Right ventricle myocardium superior (tissue), 1 donor: ENCODE measurements at regions not wholly inside any gene's neighbourhood (a gene's known extent, or its start where the extent isn't known, plus 50 kb on each side); places are given as distances from the start of the nearest gene placed in this dataset.
"Not testable (repeated sequence)": the region's sequence is repeated elsewhere in the genome, so short reads cannot be mapped to it uniquely, and the experiment has no call there.

Experiments
- ATAC-seq: fragments of 200-7000 bp; cut with Tn5 transposase; one replicate; pipeline ENCODE4 v1.9.1; 2020; ENCODE audit warnings: mild to moderate bottlenecking; ENCODE audit not compliant: poor library complexity
- DNase-seq: peaks from one replicate; pipeline ENCODE4 v3.0.0-alpha.2; 2020
- intact Hi-C: fragments of 100-400 bp; cut with DNase I; formaldehyde crosslinking; loops from one replicate; pipeline ENCODE4 v1.11.2; 2022
- donor health status: DM: no; HTN: yes; CAD: no; lungs with severe emphysema.

- ATAC-seq (no peak), DNase-seq (no peak)
- intact Hi-C loops: no loop called here
These were observed 180.8 kb upstream of the PLN start for GRCh38 chr6:118367314-118367713.

DNA sequence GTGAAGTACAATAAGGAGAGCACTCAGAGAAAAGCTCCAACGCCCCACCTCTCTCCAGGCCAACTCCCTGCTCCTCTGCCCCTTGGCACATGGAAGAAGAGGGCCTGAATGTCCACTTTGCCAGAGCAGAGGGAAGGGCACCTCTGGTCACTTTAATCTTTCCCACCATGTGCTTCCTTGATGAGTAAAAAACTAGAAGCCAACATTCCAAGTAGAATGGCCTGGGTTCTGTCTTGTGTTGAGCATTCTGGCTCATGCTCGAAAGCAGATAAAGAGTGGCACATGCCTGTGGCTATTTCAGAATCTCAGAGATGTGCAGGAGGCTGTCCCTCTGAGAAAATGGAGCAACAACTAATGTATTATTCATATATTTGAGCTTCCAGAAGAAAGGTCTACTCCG, 177.4 kb upstream of the PLN start:
- ATAC-seq: peak; percentile 78
- no peak for DNase-seq
- intact Hi-C loops: loop anchor here (5.0 to 10.0 kb wide), 2 partner anchors 73 to 134 kb away; no protein-coding TSS in a partner anchor

DNA sequence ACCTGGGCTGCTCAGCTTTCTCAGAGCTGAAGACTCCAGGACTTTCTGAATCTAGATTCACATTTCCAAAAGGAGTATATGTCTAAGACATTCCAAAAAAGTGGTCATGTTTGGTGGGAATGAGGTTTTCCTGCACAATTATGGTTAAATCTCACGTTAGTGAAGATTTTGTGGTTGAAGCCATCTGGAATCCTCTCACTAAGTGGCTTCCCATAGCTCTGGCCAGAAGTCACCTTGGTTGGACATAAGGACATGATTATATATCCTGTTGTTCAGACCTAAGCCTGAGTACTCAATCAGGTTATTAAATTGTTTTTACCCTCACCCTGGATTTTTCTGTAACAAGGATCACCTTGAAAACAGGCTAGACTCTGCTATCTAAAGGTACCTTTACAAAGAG, 176.1 kb upstream of the PLN start:
- intact Hi-C loops: loop anchor here (5.0 to 10.0 kb wide), 2 partner anchors 75 to 133 kb away; no protein-coding TSS in a partner anchor
- peak; percentile 72 for ATAC-seq
- DNase-seq: no peak

DNA sequence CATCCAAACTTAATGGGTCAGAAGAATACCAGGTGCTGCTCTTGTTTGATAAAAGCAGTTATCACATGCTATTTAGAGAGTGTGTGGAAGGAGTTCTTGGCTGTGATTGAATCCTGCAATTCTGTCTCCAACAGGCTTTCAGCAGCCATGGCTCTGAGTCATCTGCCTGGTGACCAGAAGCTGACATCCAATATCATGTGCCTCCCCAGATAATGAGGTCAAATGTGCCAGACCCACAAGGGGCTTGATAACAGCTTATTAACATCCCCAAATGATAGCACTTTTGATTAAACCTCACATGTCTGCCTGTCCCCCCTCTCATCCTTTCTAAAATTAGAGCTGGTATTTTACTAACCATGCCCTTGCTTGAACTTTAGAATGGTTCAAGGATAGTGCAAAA, 175.7 kb upstream of the PLN start:
- peak; percentile 53 for DNase-seq
- ATAC-seq: peak; percentile 89
- intact Hi-C loops: loop anchor here (5.0 to 10.0 kb wide), 2 partner anchors 75 to 132 kb away; no protein-coding TSS in a partner anchor

GRCh38 chr6:118377711-118378414, 170.2 kb upstream of the PLN start:
- intact Hi-C loops: loop anchor here (10.0 kb wide), 1 partner anchor 127 kb away; no protein-coding TSS in a partner anchor
- ATAC-seq (peak; percentile 95), DNase-seq (peak; percentile 78)

DNA sequence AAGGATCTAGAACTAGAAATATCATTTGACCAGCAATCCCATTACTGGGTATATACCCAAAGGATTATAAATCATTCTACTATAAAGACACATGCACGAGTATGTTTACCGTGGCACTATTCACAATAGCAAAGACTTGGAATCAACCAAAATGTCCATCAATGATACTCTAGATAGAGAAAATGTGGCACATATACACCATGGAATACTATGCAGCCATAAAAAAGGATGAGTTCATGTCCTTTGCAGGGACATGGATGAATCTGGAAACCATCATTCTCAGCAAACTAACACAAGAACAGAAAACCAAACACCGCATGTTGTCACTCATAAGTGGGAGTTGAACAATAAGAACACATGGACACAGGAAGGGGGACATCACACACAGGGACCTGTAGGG, 167.5 kb upstream of the PLN start:
- ATAC-seq, DNase-seq, intact Hi-C loops: not testable (repeated sequence)

DNA sequence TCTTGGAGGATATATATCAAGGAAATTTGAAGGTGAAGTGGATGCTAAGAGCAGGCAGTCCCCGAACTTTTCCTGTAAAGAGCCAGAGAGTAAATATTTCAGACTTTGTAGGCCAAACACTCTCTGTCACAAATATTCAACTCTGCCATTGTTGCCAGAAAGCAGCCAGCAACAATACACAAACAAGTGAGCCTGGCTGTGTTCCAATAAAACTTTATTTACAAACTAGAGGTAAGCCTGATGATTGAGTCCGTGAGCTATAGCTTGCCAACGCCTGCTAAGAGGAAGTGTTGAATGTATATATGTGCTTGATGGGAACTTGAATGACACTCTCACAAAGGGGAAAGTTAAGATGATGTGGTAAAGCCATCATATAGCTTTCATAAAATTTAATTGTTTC, 166.0 kb upstream of the PLN start:
- no peak for ATAC-seq
- intact Hi-C loops: no loop called here
- DNase-seq: no peak

GRCh38 chr6:118383924-118384323, 164.2 kb upstream of the PLN start:
- intact Hi-C loops: no loop called here
- ATAC-seq: no peak

GRCh38 chr6:118386975-118387374, 161.1 kb upstream of the PLN start:
- intact Hi-C loops: no loop called here
- no peak for ATAC-seq
- no peak for DNase-seq

More at GRCh38 chr6:118383924-118384323, 164.2 kb upstream of the PLN start:
- no peak for DNase-seq

DNA sequence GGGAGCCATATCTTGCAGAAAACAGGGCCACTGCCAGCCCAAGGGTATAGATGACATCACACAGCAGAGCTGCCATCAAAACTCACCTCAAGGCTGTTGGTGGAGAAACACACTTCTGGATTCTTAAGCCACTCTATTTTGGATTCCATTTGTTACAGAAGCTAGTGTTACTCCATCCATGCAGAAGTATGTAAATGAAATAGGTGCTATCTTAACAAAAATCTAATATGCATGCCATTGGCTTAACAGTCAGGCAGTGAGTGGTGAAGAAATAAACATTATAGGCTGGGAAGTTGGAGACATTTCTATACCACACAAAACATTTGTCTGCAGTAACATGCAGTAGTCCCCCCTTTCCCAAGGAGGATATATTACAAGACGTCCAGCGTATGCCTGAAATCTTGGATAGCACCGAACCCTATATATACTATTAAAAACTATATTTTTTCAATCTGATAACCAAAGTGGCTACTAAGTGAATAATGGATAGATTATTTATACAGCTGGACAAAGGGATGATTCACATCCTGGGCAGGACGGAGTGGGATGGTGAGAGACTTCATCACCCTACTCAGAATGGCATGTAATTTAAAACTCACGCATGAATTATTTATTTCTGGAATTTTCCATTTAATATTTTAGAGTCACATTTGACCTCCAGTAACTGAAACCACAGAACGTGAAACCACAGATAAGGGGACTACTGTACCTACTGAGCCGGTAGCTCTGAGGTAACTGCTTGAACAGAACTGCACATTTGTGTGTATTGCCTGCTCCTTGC, 160.0 kb upstream of the PLN start:
- ATAC-seq (no peak), DNase-seq (no peak)
- intact Hi-C loops: no loop called here

GRCh38 chr6:118391086-118391485, 157.0 kb upstream of the PLN start:
- ATAC-seq (no peak), DNase-seq (no peak)
- intact Hi-C loops: no loop called here

GRCh38 chr6:118394106-118394505, 154.0 kb upstream of the PLN start:
- DNase-seq (no peak), ATAC-seq (no peak)
- intact Hi-C loops: no loop called here

GRCh38 chr6:118396969-118397368, 151.1 kb upstream of the PLN start:
- ATAC-seq (no peak), DNase-seq (no peak)
- intact Hi-C loops: no loop called here

GRCh38 chr6:118397671-118398465, 150.2 kb upstream of the PLN start:
- DNase-seq (no peak), ATAC-seq (peak; percentile 46)
- intact Hi-C loops: no loop called here

GRCh38 chr6:118400098-118400497, 148.0 kb upstream of the PLN start:
- intact Hi-C loops: no loop called here
- ATAC-seq (no peak), DNase-seq (no peak)

DNA sequence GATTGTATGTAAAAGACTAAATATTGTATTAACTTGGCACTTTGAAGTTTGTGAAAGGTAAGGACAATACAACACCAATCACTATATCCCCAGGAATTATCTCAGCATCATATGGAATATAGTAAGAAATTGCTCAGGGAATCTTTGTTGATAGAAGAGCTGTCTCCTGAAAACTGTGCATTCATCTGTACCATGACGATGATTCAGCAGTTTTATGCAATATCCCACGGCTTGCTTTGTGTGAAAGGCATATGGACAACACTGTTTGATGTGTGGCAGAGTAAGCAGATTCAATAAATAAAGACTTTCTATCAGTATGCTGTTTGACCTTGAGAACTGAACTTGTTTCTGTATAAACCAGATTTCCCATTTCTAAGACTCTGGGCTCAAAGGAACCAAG, 147.5 kb upstream of the PLN start:
- DNase-seq (no peak), ATAC-seq (no peak)
- intact Hi-C loops: no loop called here

- intact Hi-C loops: no loop called here
- DNase-seq (no peak), ATAC-seq (peak; percentile 61)
These were observed 146.6 kb upstream of the PLN start for GRCh38 chr6:118401325-118401975.

- ATAC-seq (no peak), DNase-seq (no peak)
- intact Hi-C loops: no loop called here
These were observed 145.1 kb upstream of the PLN start for GRCh38 chr6:118403036-118403435.

DNA sequence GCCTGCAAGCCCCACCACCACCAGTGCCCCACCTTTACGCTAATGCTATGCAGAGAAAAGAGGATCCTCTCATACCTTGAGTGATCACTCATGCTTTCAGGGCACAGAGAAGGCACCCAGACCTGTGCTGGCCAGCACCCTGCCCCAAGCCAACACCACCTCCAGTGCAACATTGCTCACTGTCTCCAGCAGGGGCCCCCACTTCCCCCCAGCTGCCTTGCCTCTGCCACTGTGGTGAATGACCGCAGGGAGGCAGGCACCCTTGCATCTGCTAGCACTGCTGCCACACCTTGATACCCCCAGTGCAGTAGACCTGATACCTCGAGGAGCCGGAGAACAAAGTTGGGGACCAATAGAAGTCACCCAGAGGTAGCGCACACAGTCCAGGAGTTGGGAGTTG, 139.2 kb upstream of the PLN start:
- DNase-seq: no peak
- ATAC-seq: no peak
- intact Hi-C loops: no loop called here
